CD4-positive, alpha-beta T cell treated with Interleukin-2 at 100 ng/mL for 4 hours (primary cell): ENCODE measurements at regions not wholly inside any gene's neighbourhood (a gene's known extent, or its start where the extent isn't known, plus 50 kb on each side); places are given as distances from the start of the nearest gene placed in this dataset.
"Not testable (repeated sequence)": the region's sequence is repeated elsewhere in the genome, so short reads cannot be mapped to it uniquely, and the experiment has no call there.

ENCODE experiments used
- DNase-seq: peaks from one replicate; pipeline ENCODE4 v3.0.0-alpha.2; 2020; ENCODE audit warnings: low spot score

DNA sequence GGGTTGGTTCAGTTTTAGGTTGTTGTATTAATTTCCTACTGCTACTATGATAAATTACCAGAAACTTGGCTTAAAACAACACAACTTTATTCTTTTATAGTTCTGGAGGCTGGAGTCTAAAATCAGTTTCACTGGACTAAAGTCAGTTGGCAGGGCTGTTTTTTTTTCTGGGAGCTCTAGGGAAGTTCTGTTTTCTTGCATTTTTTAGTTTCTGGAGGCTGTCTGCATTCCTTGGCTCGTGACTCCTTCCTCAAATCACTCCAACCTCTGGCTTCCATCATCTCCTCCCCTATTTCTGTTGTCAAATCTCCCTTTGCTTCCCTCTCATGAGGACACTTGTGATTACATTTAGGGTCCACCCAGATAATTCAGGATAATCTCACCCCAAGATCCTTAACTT lies 51.3 kb upstream of the SUB1 start:
- DNase-seq, result no peak

DNA sequence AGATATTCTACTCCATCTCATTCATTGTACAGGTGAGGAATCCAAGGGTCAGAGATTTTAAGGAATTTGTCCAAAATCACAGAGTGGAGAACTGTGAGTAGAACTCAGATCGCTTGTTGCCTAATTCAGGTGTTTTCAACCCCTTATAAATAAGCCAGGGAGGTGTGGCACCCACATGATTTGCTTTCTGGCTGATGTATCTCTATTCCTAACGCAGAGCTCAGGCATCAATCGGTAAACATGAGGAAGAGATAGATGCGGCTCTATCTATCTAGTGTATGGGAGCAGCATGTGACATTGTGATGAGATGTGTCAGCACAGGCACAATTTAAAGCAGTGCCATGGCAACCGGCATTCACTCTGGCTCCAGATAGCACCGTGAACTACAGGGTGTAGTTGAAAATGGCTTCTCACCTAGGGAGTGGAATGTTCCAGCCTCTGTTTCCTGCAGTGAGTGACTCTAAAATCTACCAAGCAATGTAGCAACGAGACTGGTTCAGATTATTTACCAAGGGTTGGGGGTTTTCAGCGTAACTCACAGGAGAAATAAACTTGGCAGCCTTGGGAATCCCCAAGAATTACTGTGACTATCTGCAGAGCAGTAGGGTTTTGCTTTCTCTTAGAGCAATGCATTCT lies 53.4 kb upstream of the SUB1 start:
- peak; percentile 81 for DNase-seq

DNA sequence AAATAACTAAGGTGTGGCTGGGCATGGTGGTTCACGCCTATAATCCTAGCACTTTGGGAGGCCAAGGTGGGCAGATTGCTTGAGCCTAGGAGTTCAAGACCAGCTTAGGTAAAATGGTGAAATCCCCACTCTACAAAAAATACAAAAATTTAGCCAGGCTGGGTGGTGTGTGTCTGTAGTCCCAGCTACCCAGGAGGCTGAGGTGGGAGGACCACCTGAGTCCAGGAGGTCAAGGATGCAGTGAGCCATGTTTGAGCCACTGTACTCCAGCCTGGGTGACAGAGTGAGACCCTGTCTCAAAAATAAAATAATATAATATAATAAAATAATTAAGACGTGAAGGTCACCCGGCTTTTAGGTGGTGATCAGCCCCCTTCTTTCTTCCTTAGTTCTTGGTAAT lies 58.0 kb upstream of the SUB1 start:
- not testable (repeated sequence) for DNase-seq

DNA sequence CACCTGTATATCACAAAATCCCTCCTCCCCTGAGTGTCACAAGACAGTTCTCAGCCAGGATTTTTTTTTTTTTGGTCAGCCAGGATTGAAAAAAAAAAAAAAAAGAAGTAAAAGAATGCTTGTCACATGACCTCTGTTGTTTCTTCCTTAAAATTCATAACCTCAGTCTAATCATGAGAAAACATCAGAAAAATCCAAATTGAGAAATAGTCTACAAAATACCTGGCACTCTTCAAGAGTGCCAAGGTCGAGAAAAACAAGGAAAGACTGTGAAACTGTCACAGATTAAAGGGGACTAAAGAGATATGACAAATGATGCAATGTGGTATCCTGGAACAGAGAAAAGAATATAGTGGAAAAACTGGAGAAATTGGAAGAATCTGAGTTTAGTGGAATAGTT lies 58.5 kb upstream of the SUB1 start:
- DNase-seq, result no peak

DNA sequence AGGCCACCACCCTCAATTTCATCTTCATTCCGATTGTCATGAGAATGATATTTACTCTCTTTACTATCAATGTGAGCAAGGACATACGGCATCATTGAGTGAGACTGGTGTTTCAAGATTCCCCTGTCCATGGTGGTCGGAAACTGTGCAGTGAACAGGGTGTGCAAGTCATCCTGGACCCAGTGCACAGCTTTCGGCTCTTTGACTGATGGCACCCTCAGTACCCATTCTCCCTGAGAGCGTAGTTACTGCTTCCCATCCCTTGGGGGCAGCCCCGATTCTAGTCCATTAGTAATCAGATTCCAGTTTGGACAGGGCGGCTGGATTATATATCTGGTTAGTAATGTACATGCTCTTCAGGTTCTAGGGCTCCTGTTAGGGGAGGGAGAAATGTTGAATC lies 61.7 kb upstream of the SUB1 start:
- DNase-seq, result no peak

DNA sequence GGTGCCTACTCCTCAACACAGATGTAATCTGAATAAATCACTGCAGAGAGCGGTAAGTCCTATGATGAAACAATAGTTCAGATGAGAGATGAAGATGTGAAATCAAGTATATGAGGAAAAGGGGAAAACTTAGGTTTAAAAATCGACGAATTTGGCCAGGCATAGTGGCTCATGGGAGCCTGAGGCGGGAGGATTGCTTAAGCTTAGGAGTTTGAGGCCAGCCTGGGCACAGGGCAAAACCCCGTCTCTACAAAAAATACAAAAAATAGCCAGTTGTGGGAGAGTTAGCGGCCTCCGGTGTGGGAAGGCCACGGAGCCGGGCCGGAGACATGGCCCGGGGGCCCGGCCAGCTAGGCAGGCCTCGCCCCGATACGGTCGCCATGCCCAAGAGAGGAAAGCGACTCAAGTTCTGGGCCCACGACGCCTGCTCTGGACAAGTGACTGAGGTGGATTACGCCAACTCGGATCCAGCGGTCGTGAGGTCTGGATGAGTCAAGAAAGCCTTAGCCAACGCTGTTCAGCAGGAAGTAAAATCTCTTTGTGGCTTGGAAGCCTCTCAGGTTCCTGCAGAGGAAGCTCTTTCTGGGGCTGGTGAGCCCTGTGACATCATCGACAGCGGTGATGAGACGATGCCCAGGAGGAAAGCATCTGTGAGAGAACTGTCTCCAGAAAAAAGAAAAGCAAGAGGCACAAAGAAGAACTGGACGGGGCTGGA lies 62.8 kb upstream of the SUB1 start:
- DNase-seq, result peak; percentile 49

DNA sequence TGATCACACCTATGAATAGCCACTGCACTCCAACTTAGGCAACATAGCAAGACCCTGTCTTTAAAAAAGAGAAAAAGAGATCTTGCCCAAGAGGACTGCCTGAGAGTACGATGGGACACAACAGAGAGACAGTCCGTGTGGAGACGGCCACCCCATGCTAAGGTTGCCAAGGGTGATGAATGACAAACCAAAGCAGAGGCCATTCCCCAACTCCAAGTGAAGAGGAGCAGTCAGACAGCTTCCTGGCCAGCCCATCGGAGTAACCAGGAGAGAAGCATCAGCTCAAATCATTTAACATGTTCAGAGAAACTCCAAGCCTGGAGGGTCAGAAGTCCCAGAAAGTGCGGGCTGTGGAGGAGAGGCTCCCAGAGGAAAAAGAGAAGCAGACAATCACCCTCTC lies 63.9 kb upstream of the SUB1 start:
- DNase-seq, result no peak

DNA sequence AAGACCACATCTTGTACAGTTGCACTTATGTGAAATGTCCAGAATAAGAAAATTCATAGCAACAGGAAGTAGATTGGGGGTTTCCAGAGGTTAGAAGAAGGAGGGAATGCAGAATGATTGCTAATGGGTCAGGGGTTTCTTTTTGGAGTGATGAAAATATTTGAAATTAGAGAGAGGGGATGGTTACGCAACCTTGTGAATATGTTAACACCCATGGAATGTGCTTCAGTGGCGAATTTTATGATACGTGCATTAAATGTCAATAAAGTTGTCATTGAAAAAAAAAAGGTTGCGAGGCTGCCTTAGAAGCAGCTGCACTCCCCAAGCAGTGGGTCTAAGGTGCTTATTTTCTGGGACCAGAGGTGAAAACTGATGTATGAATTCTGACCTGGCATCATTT lies 64.4 kb upstream of the SUB1 start:
- no peak for DNase-seq

DNA sequence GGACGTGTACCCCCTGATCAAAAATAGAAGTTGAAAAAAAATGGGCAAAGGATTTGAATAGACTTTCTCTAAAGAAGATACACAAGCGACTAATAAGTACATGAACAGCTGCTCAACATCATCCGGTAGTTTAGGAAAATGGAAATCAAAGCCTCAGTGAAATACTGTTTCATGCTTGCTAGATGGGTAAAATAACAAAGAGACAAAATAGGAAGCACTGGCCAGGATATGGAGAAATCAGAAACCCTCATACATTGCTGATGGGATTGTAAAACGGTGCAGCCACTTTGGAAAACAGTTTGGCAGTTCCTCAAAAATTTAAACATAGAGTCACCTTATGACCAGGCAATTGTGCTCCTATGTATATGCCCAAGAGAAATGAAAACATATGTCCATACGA lies 65.0 kb upstream of the SUB1 start:
- DNase-seq, result no peak

DNA sequence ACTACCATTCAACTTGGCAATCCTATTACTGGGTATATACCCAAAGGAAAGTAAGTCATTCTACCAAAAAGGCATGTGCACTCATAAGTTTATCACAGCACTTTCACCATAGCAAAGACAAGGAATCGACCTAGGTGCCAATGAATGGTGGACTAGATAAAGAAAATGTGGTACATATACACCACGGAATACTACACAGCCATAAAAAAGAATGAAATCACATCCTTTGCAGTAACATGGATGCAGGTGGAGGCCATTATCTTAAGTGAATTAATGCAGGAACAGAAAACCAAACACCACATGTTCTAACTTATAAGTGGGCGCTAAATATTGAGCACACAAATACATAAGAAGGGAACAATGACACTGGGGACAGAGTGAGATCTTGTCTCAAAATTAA lies 65.8 kb upstream of the SUB1 start:
- no peak for DNase-seq

DNA sequence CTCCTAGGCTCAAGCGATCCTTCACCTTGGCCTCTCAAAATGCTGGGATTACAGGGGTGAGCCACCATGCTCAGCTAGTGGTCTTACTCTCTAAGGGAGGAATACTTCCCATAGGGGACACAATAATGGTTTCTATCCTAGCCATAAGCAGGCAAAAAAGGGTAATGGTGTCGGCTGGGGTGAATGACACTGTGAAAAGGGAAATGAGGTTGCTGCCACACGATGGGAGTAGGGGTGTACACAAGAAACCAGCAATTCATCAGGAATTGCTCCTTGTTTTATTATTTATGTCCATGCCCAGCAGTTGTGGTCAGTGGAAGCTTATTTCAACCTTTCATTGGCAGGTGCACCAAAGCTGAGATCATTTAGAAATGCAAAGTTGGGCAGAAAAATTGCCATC lies 70.3 kb upstream of the ZFR start:
- DNase-seq, result no peak

DNA sequence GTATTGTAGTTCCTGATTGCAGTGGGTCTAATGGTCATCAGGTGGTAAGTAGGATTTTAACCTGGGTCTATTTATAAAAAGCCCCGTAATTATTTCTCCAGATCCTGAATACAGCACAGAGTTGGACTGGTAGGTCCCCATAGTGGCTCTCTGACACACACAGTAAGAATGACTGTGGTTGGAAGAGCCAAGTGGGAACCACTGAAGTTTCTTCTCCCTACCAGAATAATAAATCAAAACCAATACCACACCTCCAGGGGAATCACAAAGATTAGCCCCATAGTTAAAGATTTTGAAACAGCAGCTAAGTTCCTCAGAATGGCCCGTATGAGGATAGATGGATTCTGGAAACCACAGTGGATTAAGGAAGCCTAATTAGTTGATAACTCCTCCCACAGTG lies 68.4 kb upstream of the ZFR start:
- DNase-seq, result no peak

DNA sequence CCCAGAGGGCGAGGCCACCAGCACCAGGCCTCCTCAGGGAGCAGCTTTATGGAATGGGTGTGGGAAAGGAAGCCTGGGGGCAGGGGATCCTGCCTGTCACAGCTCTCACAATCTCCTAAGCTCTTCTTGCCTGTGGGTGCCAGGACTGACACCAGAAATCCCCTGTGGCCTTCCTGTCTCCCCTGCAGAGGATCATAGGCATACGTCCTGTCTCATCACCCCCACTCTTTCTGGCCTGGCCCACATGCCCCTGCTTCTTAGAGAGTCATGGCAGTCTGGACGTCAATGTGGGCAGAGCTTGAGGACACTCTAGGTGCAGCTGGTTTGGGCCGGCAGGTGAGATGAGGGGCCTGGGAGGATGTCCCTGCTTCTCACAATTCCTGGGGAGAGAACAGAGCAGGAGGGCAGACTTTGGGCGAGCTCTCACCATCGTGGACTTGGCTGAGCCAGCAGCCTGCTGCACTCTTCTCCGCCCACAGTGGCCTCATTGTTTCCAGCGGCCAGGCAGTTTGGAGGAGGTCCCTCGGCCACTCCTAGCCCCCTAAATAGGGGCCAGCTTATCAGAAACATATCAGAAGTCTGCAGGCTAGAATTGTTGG lies 67.3 kb upstream of the ZFR start:
- no peak for DNase-seq

DNA sequence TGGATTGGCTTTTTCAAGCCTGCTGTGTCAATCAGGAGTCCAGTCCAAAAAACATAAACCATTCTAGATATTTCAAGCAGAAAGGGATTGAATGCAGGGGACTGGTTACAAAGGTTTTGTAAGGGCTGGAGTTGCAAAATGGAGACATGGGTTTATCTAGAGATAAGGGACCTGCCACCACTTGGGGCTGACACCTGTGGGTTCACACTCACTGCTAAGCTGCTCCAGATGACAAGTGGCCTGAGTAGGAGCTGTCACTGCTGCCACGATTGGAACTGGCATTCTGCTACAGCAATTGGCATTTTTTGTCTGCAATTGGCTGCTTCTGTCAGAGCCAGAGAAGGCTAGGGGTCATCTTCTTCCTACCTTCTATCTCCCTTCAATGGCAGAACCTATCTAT lies 66.3 kb upstream of the ZFR start:
- no peak for DNase-seq

DNA sequence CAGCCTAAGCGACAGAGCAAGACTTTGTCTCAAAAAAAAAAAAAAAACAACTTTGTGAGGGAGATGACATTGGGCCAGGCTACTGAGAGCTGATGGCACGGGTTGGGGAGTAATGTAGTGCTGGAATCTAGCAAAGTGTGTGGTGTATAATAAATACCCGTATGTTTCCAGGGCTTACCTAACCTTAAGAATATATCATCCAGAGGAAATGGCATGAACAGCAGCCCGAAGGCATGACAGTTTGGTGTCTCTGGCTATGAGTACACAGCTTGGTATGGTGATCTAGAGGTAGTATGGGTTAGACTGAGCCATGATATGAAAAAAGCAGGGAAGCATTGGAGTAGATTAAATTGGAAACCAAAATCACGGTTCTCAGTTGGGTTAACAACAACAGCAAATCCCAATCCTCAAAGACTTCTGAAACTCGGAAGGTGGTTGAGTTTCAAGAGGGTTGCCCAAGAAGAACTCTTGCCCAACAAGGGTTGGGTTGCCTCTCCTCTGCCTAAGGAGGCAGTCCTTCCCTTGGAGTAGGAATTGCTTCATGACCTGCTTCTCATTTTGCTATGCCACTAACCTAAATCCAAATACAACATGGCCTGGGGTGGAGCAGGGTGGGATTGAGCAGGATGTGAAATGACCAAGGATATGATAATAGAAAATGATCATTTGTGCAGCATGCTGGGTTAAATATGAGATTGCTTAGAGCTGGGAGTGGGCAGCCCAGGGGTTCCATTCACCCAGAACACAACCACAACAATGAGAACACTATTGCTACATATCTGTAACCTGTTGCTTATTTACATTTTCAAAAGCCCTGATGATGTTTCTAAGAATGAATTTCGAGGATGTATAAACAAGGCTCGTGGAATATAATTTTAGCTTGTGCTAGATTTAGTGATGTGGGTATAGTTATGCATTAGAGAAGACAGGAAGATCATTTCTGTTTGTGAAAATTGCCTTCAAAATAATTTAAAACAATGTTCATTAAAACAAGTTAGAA lies 64.6 kb upstream of the ZFR start:
- no peak for DNase-seq

DNA sequence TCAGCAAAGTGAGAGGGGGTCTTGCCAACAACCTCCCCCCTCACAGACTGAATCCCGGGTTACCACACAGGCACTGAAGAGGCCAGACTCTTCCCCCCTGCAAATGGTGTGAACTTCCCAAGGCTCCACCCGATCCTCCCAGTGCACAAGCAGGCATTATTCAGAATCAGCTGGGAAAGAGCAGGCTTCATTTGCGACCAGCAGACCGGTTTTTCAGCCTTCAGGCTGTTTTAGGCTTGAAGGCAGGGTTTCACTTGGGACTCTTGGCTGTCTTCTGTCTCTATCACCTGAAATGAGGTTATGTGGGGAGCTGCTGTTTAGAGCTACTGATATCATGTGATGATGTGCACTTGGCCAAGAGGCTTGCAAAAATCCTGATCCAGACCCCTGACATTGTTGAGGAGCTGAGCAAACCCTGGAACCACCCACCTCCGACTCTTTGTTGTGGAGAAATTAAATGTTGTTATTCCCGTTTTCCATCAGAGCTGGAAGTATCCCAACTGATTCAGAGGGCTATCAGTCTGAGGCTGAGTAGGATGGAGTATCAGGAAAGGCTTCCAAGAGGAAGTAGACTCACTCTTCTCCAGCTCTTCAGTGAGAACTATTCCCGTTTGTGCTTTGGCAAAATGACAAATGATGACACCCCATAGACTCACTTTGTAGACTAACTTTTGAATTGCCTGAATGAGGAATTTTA lies 63.3 kb upstream of the ZFR start:
- DNase-seq, result no peak

DNA sequence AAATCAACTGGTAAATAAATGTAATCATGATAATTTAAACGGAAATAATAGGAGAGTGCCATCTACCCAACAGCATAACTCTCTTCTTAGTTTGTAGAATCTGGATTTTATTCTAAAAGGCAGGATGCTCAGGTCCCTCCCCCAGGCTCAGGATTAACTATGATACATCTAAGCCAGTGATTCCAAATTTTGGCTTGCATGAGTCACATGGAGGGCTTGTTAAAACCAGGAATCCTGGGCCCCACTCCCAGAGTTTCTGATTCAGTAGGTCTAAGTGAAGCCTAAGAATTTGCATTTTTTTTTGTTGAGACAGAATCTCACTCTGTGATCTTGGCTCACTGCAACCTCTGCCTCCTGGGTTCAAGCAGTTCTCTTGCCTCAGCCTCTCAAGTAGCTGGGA lies 62.3 kb upstream of the ZFR start:
- no peak for DNase-seq

DNA sequence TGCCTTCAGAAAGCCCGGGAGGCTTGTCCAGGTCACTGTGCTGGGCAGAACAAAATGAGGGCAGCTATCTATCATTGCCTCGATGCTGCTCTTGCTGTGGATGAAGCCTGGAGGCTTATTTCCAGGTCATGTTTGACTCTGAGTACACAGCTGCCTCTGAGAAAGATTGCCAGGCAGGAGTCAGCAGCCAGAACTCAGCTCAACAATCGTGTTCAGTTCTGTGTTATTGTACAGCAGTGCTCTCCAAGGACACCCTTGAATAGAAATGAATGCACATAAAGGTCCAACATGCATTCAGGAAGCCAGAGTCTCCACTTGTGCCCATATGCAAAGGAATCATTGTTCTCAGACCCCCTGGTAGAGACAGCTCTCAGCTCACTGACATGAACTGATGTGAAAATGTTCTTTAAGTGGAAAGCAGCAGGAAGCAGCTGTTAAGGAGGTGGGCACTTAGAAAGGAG lies 61.7 kb upstream of the ZFR start:
- DNase-seq, result no peak

DNA sequence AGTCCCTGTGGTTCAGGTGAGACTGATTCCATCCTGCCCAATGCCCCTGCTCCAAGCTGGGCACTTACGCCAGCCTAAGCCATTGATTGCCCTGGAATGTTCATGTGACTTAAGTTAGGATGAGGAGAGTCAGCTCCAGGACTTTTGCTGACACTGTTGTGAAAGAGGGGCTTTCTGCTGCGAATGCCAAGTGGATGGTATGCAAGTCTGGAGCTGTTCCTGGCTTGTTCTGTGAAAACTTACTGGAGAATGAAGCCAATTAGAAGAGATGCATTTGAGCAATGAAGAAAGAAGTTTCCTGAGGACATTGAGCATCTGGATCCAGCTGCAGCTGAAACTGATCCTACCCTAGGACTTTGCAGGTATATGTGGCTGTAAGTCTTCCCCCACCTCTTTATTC lies 61.2 kb upstream of the ZFR start:
- no peak for DNase-seq

DNA sequence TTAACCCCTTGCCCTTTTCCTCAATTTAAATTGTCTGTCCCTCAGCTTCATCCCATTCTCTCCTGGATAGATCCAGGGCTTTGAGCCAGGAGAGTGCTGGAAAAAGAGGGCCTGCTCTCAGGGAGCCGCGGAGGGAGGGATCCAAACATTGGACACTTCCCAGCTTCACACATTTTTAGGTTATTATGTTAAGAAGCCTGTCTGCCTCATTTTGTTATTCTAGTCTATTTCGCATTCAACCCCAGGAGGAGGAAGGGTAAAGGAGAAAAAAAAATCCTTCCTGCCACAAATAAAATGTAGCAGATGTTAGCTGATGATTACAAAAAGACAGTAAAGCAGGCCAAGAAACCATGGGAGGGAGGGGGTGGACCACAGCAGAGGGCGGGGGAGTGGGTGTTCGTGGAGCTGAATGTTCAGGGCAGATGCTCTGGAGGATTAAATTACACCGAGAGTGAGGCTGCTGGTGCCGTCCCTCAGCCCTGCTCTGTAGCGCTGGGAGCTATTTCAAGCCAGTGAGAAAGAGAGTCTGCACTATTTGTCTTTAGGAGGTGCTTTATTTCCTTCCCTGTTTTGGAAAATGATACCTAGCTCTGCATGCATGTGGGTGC lies 60.6 kb upstream of the ZFR start:
- DNase-seq, result no peak

DNA sequence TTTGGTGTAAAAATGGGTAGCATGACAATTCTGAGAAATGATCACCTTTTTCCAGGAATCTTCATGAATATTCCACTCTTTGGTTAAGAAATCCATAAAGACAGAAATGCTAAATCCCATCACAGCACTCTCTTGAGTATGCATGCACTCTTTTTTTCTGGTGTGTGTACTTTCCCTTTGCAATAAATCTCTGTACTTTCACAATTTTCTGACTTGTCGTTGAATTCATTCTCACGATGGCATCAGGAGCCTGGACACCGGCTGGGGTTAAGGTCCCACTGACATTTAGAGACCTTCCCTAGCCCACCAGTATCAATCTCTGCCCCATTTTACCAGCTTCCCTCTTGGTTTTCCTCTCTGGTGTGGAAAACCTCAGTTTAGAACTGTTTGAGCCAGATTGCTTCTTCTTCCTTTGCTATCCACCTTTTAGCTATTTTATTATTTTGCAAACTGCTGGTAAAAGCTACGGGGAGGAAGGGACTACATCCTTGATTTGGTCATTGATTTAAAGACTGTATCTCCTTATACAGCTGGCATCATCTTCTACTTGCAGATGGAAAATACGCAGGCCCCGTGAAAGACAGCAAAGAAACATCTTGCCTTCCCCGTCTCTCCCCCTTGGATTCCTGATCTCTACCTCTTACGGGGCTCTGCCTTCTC lies 59.9 kb upstream of the ZFR start:
- DNase-seq, result no peak
